ENCODE measurements at regions not wholly inside any gene's neighbourhood (a gene's known extent, or its start where the extent isn't known, plus 50 kb on each side); places are given as distances from the start of the nearest gene placed in this dataset.

DNA sequence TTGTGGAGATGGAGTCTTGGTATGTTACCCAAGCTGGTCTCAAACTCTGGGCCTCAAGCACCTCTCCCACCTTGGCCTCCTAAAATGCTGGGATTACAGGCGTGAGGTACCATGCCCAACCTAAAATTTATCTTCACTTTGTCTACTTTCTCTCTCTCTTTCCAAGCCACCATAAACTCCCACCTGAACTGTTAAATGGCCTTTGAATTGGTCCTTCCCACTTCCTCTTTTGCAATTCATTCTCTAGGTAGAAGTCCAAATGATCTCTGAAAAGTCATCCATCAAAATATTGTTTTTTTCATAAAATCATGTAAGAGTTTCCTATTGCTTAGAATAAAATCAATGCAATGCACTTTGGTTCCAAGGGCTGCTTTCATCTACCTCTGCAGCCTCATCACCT, 90.1 kb upstream of the CELF2 start:
- DNase-seq = no peak

- no peak for DNase-seq
These were observed 86.5 kb upstream of the CELF2 start for GRCh38 chr10:10930979-10931743.

DNA sequence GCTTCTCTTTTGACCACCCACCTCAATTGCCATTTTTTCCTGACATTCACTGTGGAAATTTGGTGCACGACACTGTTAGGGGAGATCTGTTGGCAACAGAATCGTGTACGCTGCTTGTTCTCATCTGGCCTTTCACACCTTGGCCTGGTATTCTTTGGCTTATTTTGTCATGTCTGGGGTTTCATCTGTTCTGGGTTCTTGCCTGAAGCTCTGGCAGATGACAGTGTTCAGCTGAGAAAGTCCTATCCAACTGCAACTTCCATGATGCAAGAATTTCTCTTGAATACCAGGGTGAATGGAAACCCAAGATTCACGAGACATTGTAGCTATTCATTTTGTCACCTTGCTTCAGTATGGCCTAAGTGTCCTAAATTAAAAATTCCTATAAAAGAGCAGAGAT, 82.6 kb upstream of the CELF2 start:
- no peak for DNase-seq

DNA sequence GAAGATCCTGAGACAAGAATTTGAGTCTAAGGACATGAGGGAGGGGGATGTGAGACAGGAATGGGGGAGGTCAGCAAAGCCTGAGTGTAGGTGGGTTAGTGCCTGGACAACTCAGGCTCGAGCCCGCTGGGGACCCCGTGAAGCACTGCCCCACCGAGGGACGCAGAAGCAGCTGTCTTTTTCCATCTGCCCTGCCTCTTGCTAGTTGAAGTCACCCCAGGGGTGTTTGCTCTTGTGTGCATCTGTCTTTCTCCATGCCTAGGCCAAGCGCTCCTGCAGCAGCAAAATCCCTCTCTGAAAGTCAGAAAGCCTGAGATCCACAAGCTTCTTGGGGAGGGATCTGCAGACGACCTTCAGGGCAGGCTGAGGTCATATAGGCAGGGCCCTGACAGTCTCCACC, 79.0 kb upstream of the CELF2 start:
- no peak for DNase-seq

- no peak for DNase-seq
These were observed 76.4 kb upstream of the CELF2 start for GRCh38 chr10:10941127-10941730.

DNA sequence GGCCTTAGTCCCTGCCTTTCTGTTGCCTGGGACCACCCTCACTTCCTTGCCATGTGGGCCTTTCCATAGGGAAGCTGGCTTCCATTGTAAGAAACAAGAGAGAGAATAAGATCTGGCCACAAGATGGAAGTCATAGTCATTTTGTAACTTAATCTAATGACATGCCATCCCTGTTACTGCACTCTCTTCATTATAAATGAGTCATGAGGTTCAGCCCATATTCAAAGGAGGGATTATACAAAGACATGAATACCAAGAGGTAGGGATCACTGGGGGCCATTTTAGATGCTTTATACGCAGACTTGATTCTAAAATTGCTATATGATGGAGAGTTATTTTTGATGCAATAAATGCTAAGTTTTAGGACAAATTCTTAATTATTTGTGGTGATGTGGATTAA, 75.2 kb upstream of the CELF2 start:
- no peak for DNase-seq

- no peak for DNase-seq
These were observed 71.6 kb upstream of the CELF2 start for GRCh38 chr10:10946081-10946480.

GRCh38 chr10:10946801-10947200, 70.9 kb upstream of the CELF2 start:
- no peak for DNase-seq

DNA sequence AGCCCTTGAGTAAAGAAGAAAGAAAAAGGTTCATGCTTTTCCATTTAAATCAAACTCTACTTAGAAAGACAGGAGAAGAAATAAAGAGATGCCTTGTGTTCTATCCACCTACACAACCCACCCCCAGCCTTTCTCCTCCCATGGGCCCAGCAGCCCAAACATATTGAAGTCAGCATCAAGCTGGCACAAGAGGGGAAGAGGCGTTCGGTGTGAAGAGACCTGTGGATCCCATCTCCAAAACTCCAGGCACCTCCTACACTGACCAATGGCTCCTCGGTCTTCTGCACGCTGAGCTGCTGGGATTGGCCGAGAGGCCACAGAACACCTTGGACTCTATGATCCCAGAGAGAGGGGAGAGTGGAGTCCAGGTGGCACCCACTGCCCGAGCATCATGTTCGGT, 66.0 kb upstream of the CELF2 start:
- DNase-seq = no peak

- DNase-seq = no peak
These were observed 64.9 kb upstream of the CELF2 start for GRCh38 chr10:10952800-10953199.

- no peak for DNase-seq
These were observed 60.8 kb upstream of the CELF2 start for GRCh38 chr10:10956681-10957542.

GRCh38 chr10:10958041-10958440, 59.6 kb upstream of the CELF2 start:
- DNase-seq = no peak

- DNase-seq = no peak
These were observed 58.0 kb upstream of the CELF2 start for GRCh38 chr10:10959666-10960065.

GRCh38 chr10:10960534-10960933, 57.1 kb upstream of the CELF2 start:
- no peak for DNase-seq

GRCh38 chr10:10961072-10961471, 56.6 kb upstream of the CELF2 start:
- no peak for DNase-seq

GRCh38 chr10:10967029-10967428, 50.6 kb upstream of the CELF2 start:
- no peak for DNase-seq

GRCh38 chr10:10967581-10968256, 50.0 kb upstream of the CELF2 start:
- no peak for DNase-seq
